Activated CD8-positive, alpha-beta T cell treated with anti-CD3 and anti-CD28 coated beads, Interleukin-2, amount 10 ng/mL, durations not matched to agents 7 days and 5 days (primary cell): ENCODE measurements at regions not wholly inside any gene's neighbourhood (a gene's known extent, or its start where the extent isn't known, plus 50 kb on each side); places are given as distances from the start of the nearest gene placed in this dataset.

Experiments
- ATAC-seq: fragments of 150-1000 bp; cut with Tn5 transposase; one replicate; pipeline ENCODE4 v1.10.0; 2021; ENCODE audit warnings: moderate library complexity
- CTCF ChIA-PET: fragments of 350-600 bp; sonication (Branson Sonifier 250); formaldehyde crosslinking; loops from one replicate; lab custom pipeline; 2021; ENCODE audit warnings: antibody characterized with exemption; lab: Charles Lee
- POLR2A ChIA-PET: fragments of 350-600 bp; sonication (Branson Sonifier 250); formaldehyde crosslinking; loops from one replicate; lab custom pipeline; 2021; ENCODE audit warnings: antibody characterized with exemption; lab: Charles Lee
- DNase-seq: peaks from one replicate; pipeline ENCODE4 v3.0.0-alpha.2; 2020
- H3K27ac Mint-ChIP-seq: one replicate; pipeline ENCODE4 v1.8.0; 2021; ENCODE audit warnings: mild to moderate bottlenecking, mixed read lengths
- H3K27me3 Mint-ChIP-seq: one replicate; pipeline ENCODE4 v1.8.0; 2021; ENCODE audit warnings: low read depth, mixed read lengths
- H3K36me3 Mint-ChIP-seq: one replicate; pipeline ENCODE4 v1.8.0; 2021; ENCODE audit warnings: low read depth, mixed read lengths
- H3K4me1 Mint-ChIP-seq: one replicate; pipeline ENCODE4 v1.8.0; 2021; ENCODE audit warnings: low read depth, mixed read lengths
- H3K4me3 Mint-ChIP-seq: one replicate; pipeline ENCODE4 v1.8.0; 2021; ENCODE audit warnings: mild to moderate bottlenecking, mixed read lengths
- H3K9me3 Mint-ChIP-seq: one replicate; pipeline ENCODE4 v1.8.0; 2022; ENCODE audit warnings: mixed read lengths; ENCODE audit not compliant: insufficient read depth

DNA sequence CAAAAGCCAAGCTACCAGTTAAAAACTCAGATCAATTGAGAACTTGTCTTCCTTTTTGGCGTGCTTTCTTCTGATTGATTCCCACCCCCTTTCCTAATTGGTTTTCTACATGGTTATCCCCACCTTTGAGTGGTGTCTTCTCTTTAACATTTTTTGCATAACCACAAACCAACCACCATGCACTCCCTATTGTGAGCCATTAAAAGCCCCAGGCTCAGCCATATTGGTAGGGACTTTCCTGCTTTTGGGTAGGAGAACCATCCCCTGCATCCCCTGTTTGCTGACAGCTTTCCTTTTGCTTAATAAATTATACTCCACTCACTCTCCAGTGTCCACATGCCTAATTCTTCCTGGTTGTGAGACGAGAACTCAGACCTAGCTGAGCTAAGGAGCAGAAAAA, 1651.4 kb upstream of the IGFBP7 start:
- CTCF ChIA-PET = no interaction called here
- H3K27ac Mint-ChIP-seq = no peak overlapping the region

DNA sequence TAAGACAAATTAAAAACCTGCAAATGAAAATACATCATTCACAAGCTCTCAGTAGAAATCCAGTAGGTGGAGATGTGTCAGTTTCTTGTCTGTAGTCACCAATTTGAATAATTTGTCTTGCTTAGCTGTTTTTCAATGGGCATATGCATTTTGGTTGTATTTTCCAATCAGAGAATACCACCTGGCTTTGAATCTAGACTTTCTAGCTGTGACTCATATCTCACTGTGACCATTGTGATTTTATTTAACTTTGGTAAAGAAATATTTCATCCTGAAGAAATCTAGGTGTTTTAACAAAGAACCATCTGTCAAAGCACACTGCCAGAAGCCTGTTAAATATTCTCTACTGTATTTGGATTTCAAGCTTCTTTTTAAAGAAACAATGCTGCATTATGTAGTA, 1650.6 kb upstream of the IGFBP7 start:
- CTCF ChIA-PET = no interaction called here
- Mint-ChIP-seq H3K4me1 (no peaks in the 10 kb centered on the region), H3K9me3 (peaks cover under 1% of the 10 kb centered on the region), H3K36me3 (no peaks in the 10 kb centered on the region), H3K27ac (no peak overlapping the region), H3K4me3 (no peak overlapping the region), H3K27me3 (no peaks in the 10 kb centered on the region)
- DNase-seq = no peak
- no peak for ATAC-seq
- POLR2A ChIA-PET = no interaction called here

More for the DNA sequence above, 1651.4 kb upstream of the IGFBP7 start:
- POLR2A ChIA-PET = no interaction called here
- Mint-ChIP-seq H3K27me3 (no peaks in the 10 kb centered on the region), H3K36me3 (no peaks in the 10 kb centered on the region), H3K9me3 (peaks cover 4% of the 10 kb centered on the region), H3K4me1 (no peaks in the 10 kb centered on the region), H3K4me3 (no peak overlapping the region)
- ATAC-seq (no peak), DNase-seq (no peak)

DNA sequence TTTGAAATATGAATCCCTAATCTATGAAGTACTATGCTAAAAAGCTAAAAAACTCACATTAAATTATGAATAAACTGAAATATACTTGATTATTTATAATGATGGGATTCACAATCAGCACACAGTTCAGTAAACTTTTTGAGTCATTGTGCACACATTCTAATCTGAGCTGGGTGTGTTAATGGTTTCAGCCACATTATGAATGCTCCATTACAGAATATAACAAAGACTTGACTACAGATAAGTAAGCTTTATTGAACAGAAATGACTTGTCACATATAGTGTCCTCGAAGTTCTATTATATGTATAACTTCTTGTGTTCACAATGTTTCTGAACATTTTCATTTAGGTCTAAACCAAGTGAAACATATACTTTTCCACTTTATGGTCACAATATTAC, 1649.9 kb upstream of the IGFBP7 start:
- no peak overlapping the region for H3K27ac Mint-ChIP-seq

DNA sequence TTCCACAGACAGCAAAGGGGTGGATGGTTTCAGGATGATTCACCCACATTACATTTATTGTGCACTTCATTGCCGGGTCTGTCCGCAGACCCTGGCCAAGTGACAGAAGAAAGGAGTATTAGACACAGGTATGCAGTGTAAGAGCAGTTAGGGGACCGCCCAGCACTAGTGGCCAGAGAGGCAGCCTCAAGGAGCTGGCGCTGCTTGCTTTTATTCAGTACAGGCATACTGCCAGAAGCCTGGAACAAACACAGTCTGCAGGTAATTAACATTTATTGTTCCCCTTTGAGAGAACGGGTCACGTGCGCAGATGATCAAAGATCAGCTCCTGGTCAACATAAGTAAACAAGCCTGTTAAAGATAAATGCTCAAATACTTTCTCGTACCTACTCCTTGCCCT, 1639.0 kb upstream of the IGFBP7 start:
- Mint-ChIP-seq H3K27me3 (no peaks in the 10 kb centered on the region), H3K4me1 (no peaks in the 10 kb centered on the region), H3K4me3 (no peak overlapping the region), H3K27ac (no peak overlapping the region), H3K36me3 (no peaks in the 10 kb centered on the region), H3K9me3 (peaks cover 4% of the 10 kb centered on the region)
- DNase-seq (no peak), ATAC-seq (no peak)
- CTCF ChIA-PET = no interaction called here
- POLR2A ChIA-PET = no interaction called here

More for the DNA sequence above, 1649.9 kb upstream of the IGFBP7 start:
- Mint-ChIP-seq H3K4me3 (no peak overlapping the region), H3K4me1 (no peaks in the 10 kb centered on the region), H3K9me3 (peaks cover 6% of the 10 kb centered on the region), H3K27me3 (no peaks in the 10 kb centered on the region), H3K36me3 (no peaks in the 10 kb centered on the region)
- ChIA-PET CTCF (no interaction called here), POLR2A (no interaction called here)
- no peak for ATAC-seq
- DNase-seq = no peak

DNA sequence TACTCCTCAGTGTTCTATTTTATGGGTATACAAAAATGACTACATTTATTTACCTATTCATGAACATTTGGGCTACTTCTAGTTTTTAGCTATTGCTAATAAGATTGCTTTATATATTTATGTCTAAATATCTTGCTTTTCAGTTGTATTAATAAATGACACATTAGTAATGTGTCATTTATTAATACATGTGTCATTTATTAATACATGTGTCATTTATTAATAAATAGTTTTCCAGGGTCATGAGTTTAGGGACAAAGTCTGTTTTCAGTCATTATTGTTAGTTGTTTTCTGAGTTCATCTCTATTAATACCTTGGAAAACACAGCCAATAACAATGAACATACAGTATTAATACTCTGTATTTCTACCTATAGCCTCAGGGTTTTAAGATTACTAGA, 1630.7 kb upstream of the IGFBP7 start:
- CTCF ChIA-PET = no interaction called here
- POLR2A ChIA-PET = no interaction called here

DNA sequence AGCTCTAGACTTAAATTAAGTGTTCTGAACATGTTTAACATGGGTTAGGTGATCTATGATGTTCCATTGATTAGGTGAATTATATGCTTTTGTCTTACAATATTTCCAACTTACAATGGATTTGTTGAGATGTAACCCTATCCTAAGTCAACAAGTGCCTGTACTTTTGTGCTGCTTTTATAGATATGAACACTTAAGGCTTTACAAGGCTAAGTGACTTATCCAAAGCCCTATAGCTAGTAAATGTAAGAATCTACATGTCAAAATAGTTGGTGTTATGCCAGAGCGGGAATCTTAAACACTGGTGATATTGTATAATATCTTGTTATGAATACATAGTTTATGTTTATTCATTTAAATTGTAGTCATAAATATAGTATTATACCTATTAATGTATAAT, 1629.1 kb upstream of the IGFBP7 start:
- H3K4me1 Mint-ChIP-seq = no peaks in the 10 kb centered on the region
- POLR2A ChIA-PET = no interaction called here
- H3K36me3 Mint-ChIP-seq = no peaks in the 10 kb centered on the region
- H3K27me3 Mint-ChIP-seq = no peaks in the 10 kb centered on the region
- CTCF ChIA-PET = no interaction called here
- no peak for DNase-seq
- peaks cover 4% of the 10 kb centered on the region for H3K9me3 Mint-ChIP-seq
- ATAC-seq = no peak
- H3K4me3 Mint-ChIP-seq = no peak overlapping the region
- no peak overlapping the region for H3K27ac Mint-ChIP-seq

More for the DNA sequence above, 1630.7 kb upstream of the IGFBP7 start:
- Mint-ChIP-seq H3K4me3 (no peak overlapping the region), H3K36me3 (no peaks in the 10 kb centered on the region), H3K9me3 (peaks cover 4% of the 10 kb centered on the region), H3K27me3 (no peaks in the 10 kb centered on the region), H3K27ac (no peak overlapping the region), H3K4me1 (no peaks in the 10 kb centered on the region)
- DNase-seq = no peak
- ATAC-seq = no peak

DNA sequence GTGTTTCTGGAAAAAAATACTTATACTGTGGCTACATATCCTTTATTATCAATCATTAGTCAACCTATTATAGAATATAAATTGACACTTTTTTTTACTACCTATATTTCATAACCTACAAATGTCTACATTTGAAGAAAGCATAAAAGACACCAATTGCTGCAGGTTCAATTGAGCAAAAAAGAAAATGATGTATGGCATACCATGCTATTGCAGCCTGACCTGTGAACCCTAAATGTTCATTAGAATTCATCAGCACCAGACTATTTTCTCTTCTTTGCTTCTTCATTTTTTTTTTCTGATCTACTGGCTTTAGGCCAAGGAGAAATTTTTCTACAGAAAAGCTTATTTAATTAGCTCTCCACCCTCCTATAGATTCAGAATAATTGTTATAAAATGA, 1628.2 kb upstream of the IGFBP7 start:
- POLR2A ChIA-PET = no interaction called here
- DNase-seq (no peak), ATAC-seq (no peak)
- no peak overlapping the region for H3K4me3 Mint-ChIP-seq
- no peaks in the 10 kb centered on the region for H3K36me3 Mint-ChIP-seq
- CTCF ChIA-PET = no interaction called here
- peaks cover 4% of the 10 kb centered on the region for H3K9me3 Mint-ChIP-seq
- H3K27me3 Mint-ChIP-seq = no peaks in the 10 kb centered on the region
- H3K4me1 Mint-ChIP-seq = no peaks in the 10 kb centered on the region
- no peak overlapping the region for H3K27ac Mint-ChIP-seq

DNA sequence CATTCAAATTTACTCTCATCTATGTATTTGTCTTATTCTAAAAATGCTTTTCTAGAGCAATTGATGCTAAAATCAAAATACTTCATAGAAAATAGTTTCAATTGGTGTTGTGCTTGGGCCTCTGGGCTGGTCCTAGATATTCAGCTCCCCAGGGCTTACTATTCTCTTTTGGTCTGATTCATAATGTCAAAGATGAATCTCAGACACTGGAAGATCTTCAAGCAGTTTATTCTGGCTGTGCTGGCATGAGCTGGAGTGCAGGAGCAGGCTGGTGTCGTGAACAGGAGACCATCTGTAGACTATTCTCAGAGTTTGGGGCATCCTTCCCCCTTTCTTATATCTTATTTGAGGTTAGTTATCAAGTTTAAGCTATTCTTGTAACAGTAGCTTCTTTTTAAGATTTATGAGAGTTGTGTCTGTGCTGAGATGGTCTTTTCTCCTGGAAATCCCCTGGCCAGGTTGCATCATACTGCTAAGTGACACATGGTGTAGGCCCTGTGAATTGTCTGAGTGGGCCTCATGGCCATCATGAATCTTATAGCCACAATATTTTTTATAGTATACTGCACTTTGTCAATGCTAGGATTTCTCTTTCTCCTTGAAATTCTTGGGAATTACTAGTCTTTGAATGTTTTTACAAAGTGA, 1624.0 kb upstream of the IGFBP7 start:
- Mint-ChIP-seq H3K4me1 (no peaks in the 10 kb centered on the region), H3K27ac (no peak overlapping the region), H3K4me3 (no peak overlapping the region), H3K9me3 (no peaks in the 10 kb centered on the region), H3K36me3 (no peaks in the 10 kb centered on the region), H3K27me3 (no peaks in the 10 kb centered on the region)
- DNase-seq (no peak), ATAC-seq (no peak)
- CTCF ChIA-PET = no interaction called here
- POLR2A ChIA-PET = no interaction called here

DNA sequence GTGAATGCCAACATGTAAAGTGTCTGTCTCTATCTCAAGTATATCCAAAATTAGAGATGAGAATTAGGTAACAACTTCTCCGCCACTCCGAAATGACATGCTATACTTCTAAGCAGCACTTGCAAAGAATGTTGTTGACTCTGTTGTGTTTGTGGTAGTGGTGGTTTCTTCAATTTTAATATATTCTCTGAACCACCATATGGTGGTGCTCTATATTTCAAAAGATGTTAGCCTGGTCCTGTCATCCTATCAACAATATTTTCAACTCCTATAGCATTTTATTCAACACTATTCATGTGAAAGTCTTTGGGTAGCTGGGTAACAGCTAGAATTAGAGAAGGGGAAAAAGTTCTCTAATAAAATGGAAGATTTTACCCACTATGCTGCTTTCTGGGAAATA, 1622.8 kb upstream of the IGFBP7 start:
- no peak overlapping the region for H3K27ac Mint-ChIP-seq
- ATAC-seq (no peak), DNase-seq (no peak)
- no peaks in the 10 kb centered on the region for H3K27me3 Mint-ChIP-seq
- CTCF ChIA-PET = no interaction called here
- H3K36me3 Mint-ChIP-seq = no peaks in the 10 kb centered on the region
- POLR2A ChIA-PET = no interaction called here
- no peak overlapping the region for H3K4me3 Mint-ChIP-seq
- no peaks in the 10 kb centered on the region for H3K4me1 Mint-ChIP-seq
- H3K9me3 Mint-ChIP-seq = no peaks in the 10 kb centered on the region

DNA sequence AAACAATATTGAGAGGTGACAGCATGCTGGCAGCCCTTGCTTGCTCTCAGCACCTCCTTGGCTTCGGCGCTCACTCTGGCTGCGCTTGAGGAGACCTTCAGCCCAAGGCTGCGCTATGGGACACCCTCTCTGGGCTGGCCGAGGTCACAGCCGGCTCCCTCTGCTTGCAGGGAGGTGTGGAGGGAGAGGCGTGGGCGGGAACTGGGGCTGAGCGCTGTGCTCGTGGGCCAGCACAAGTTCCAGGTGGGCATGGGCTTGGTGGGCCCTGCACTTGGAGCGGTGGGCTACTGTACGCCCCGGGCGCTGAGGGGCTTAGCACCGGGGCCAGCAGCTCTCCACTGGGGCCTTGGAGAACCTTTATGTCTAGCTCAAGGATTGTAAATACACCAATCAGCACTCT, 1613.8 kb upstream of the IGFBP7 start:
- Mint-ChIP-seq H3K4me1 (no peaks in the 10 kb centered on the region), H3K9me3 (peaks cover 6% of the 10 kb centered on the region), H3K4me3 (no peak overlapping the region), H3K27me3 (no peaks in the 10 kb centered on the region), H3K27ac (no peak overlapping the region), H3K36me3 (no peaks in the 10 kb centered on the region)
- CTCF ChIA-PET = no interaction called here
- ATAC-seq (no peak), DNase-seq (no peak)
- POLR2A ChIA-PET = interaction anchor here (0.6 kb wide), 1 partner anchor 204 kb away, joined by 3 read pairs; no protein-coding TSS in a partner anchor

DNA sequence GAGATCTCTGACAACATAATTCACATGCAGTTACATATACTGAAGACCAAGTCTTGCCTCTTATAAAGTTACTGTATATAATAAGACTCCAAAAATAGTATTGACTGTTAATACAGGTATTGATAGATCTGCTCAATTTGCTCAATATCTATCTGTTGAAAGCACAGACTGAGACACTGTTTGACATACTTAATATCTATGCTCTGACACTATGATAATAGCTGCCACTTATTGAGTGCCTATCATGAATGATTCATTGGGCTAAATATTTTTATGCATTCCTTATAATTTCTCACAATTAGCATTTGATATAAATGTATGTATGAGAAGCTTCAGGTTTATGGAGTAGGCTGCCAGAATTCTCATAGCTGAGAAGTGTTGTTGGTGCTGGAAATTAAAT, 1600.9 kb upstream of the IGFBP7 start:
- Mint-ChIP-seq H3K27me3 (no peaks in the 10 kb centered on the region), H3K9me3 (peaks cover 12% of the 10 kb centered on the region), H3K4me3 (no peak overlapping the region), H3K4me1 (no peaks in the 10 kb centered on the region), H3K27ac (no peak overlapping the region), H3K36me3 (no peaks in the 10 kb centered on the region)
- POLR2A ChIA-PET = no interaction called here
- DNase-seq = no peak
- no peak for ATAC-seq
- CTCF ChIA-PET = no interaction called here

DNA sequence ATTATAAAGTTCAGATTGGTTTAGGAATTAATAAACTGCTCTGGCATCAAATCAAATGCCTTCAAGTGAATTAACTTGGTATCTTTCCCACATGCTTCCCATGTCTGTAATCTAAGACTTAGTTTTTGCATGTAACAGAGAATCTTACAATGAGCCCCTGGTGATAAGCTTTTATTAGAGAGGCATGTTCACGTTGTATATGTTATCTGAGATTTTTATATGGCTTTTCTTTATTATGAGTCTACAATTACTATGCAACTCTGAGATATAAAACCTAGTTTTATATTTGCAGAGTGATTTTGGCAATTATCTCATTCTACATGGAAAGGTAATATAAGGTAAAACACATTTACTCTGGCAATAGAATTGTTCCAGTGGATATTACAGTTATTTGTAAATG, 1578.4 kb upstream of the IGFBP7 start:
- DNase-seq (no peak), ATAC-seq (no peak)
- no peak overlapping the region for H3K4me3 Mint-ChIP-seq
- ChIA-PET CTCF (no interaction called here), POLR2A (interaction anchor here (0.6 kb wide), 1 partner anchor 465 kb away, joined by 3 read pairs; no protein-coding TSS in a partner anchor)
- H3K9me3 Mint-ChIP-seq = no peaks in the 10 kb centered on the region
- no peaks in the 10 kb centered on the region for H3K4me1 Mint-ChIP-seq
- H3K27ac Mint-ChIP-seq = no peak overlapping the region
- no peaks in the 10 kb centered on the region for H3K27me3 Mint-ChIP-seq
- H3K36me3 Mint-ChIP-seq = no peaks in the 10 kb centered on the region

DNA sequence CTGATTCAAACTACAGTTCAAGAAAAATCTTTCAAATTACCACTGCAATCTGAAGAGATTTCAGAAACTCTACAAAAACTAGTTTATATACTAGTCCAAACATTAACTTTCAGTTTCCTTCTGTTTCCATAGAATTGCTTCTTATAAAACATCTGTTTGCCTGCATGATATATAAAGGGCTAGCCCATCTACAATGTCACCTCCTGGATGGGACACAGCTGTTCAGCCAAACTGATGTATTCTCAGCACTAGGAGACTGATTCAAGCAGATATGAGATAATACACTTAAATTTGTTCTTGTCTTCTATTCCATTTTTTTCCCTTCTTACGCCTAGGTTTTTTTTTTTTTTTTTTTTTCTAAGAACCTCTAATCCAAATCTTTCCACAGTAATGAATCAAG, 1569.7 kb upstream of the IGFBP7 start:
- Mint-ChIP-seq H3K27ac (no peak overlapping the region), H3K27me3 (no peaks in the 10 kb centered on the region), H3K4me1 (no peaks in the 10 kb centered on the region), H3K9me3 (peaks cover 17% of the 10 kb centered on the region), H3K4me3 (no peak overlapping the region), H3K36me3 (no peaks in the 10 kb centered on the region)
- ChIA-PET CTCF (no interaction called here), POLR2A (no interaction called here)
- ATAC-seq (no peak), DNase-seq (no peak)
